Gastroesophageal sphincter (tissue), 4 donors: ENCODE measurements at regions not wholly inside any gene's neighbourhood (a gene's known extent, or its start where the extent isn't known, plus 50 kb on each side); places are given as distances from the start of the nearest gene placed in this dataset.

Experiments
- ATAC-seq: fragments of 150-250 bp; one replicate; pipeline ENCODE4 v1.9.1; 2016; ENCODE audit warnings: mild to moderate bottlenecking, moderate library complexity
- H3K27ac ChIP-seq, 4 donors: fragments of 200-600 bp; sonication (generic) in 3 of 4; 1 replicate in 3 of 4; 2 replicates in 1 of 4; pipeline ENCODE4 v1.5.1; 2016 to 2019
- H3K27me3 ChIP-seq: fragments of 200-600 bp; sonication (generic); one replicate; pipeline ENCODE4 v1.5.1; 2019
- H3K36me3 ChIP-seq, 2 donors: fragments of 200-600 bp; sonication (generic); one replicate each; pipeline ENCODE4 v1.5.1; 2019; ENCODE audit warnings: control low read depth in 1 of 2
- H3K4me1 ChIP-seq, 3 donors: fragments of 200-600 bp; sonication (generic); 1 replicate in 2 of 3; 2 replicates in 1 of 3; pipeline ENCODE4 v1.5.1; 2016 to 2019; ENCODE audit warnings: control low read depth in 2 of 3
- H3K4me3 ChIP-seq, 2 donors: fragments of 200-600 bp; sonication (generic); one replicate each; pipeline ENCODE4 v1.5.1; 2019; ENCODE audit warnings: mild to moderate bottlenecking in 1 of 2, moderate library complexity in 1 of 2
- H3K9me3 ChIP-seq, 3 donors: fragments of 200-600 bp; sonication (generic); one replicate each; pipeline ENCODE4 v1.5.1; 2017 to 2019; ENCODE audit warnings: control low read depth in 2 of 3
- EP300 ChIP-seq: sonication (generic); formaldehyde crosslinking; IDR thresholded peaks from one replicate; pipeline ENCODE4 v1.6.1; 2017; ENCODE audit warnings: antibody characterized with exemption, mild to moderate bottlenecking
- POLR2A ChIP-seq, 2 donors: fragments of 450-650 bp; IDR thresholded peaks; one replicate each; pipeline ENCODE4 v1.6.1; 2017; ENCODE audit warnings: antibody characterized with exemption in 2 of 2, mild to moderate bottlenecking in 2 of 2, moderate library complexity in 1 of 2
- POLR2AphosphoS5 ChIP-seq: sonication (generic); formaldehyde crosslinking; IDR thresholded peaks from one replicate; pipeline ENCODE4 v1.6.1; 2017; ENCODE audit warnings: antibody characterized with exemption
- WGBS, 2 donors: methylation state at CpG; one replicate each; pipeline ENCODE4 v1.1.5; 2018; ENCODE audit warnings: low coverage in 1 of 2; 5-methylcytosine and 5-hydroxymethylcytosine counted together
- TF ChIP-seq, protein P1 (sequence below), 4 experiments: fragments of 200-600 bp in 2 of 4; fragments of 450-650 bp in 2 of 4; sonication (generic) in 1 of 4; IDR thresholded peaks; one replicate each; pipeline ENCODE4 v1.5.1; 2017 to 2019; ENCODE audit warnings: antibody characterized with exemption in 4 of 4, mild to moderate bottlenecking in 2 of 4, moderate library complexity in 2 of 4

GRCh38 chr7:86999750-87000149, 59.7 kb downstream of the ELAPOR2 start:
- H3K27me3 ChIP-seq, result no peaks in the 10 kb centered on the region
- H3K4me3 ChIP-seq, result no peak overlapping the region
- ATAC-seq, result no peak
- TF ChIP-seq EP300, result no peak
- no peak for TF ChIP-seq POLR2A (IDR thresholded peaks at IDR 0.05)
- TF ChIP-seq, protein P1, sequence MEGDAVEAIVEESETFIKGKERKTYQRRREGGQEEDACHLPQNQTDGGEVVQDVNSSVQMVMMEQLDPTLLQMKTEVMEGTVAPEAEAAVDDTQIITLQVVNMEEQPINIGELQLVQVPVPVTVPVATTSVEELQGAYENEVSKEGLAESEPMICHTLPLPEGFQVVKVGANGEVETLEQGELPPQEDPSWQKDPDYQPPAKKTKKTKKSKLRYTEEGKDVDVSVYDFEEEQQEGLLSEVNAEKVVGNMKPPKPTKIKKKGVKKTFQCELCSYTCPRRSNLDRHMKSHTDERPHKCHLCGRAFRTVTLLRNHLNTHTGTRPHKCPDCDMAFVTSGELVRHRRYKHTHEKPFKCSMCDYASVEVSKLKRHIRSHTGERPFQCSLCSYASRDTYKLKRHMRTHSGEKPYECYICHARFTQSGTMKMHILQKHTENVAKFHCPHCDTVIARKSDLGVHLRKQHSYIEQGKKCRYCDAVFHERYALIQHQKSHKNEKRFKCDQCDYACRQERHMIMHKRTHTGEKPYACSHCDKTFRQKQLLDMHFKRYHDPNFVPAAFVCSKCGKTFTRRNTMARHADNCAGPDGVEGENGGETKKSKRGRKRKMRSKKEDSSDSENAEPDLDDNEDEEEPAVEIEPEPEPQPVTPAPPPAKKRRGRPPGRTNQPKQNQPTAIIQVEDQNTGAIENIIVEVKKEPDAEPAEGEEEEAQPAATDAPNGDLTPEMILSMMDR (IDR thresholded peaks at IDR 0.05), result no peak
- no peak for TF ChIP-seq POLR2AphosphoS5
- no peaks in the 10 kb centered on the region for H3K36me3 ChIP-seq
- WGBS, 2 donors, result 79 to 89% methylated on average over 2 of the region's 2 CpGs
- peaks cover 4 to 26% (median 14%) of the 10 kb centered on the region in 3 donors for H3K4me1 ChIP-seq
- peak overlapping the region in 2 of 4 donors; percentile 12 to 51 for H3K27ac ChIP-seq
- no peaks in the 10 kb centered on the region for H3K9me3 ChIP-seq

- Histone ChIP-seq H3K27me3 (no peaks in the 10 kb centered on the region), H3K4me1 (peaks cover 4 to 23% (median 12%) of the 10 kb centered on the region in 3 donors), H3K27ac (no peak overlapping the region), H3K9me3 (no peaks in the 10 kb centered on the region), H3K36me3 (no peaks in the 10 kb centered on the region), H3K4me3 (no peak overlapping the region)
- no peak for TF ChIP-seq POLR2A (IDR thresholded peaks at IDR 0.05)
- no peak for TF ChIP-seq EP300
- TF ChIP-seq, protein P1 (IDR thresholded peaks at IDR 0.05), result no peak
- no peak for TF ChIP-seq POLR2AphosphoS5
- 93% methylated on average over 1 of the region's 1 CpG; no CpG with 5 or more reads in 1 of the 2 donors for WGBS, 2 donors
- no peak for ATAC-seq
Measured at GRCh38 chr7:86995814-86996213, 63.6 kb downstream of the ELAPOR2 start.

- TF ChIP-seq POLR2A (IDR thresholded peaks at IDR 0.05) (no peak), POLR2AphosphoS5 (no peak), EP300 (no peak)
- TF ChIP-seq, protein P1 (IDR thresholded peaks at IDR 0.05), result no peak
- Histone ChIP-seq H3K27me3 (no peaks in the 10 kb centered on the region), H3K27ac (no peak overlapping the region), H3K4me3 (no peak overlapping the region), H3K9me3 (no peaks in the 10 kb centered on the region), H3K4me1 (peaks cover under 1 to 16% (median 5%) of the 10 kb centered on the region in 3 donors), H3K36me3 (no peaks in the 10 kb centered on the region)
- no peak for ATAC-seq
- 81 to 87% methylated on average over 6 of the region's 6 CpGs for WGBS, 2 donors
Measured at GRCh38 chr7:86995052-86995725, 64.3 kb downstream of the ELAPOR2 start.

DNA sequence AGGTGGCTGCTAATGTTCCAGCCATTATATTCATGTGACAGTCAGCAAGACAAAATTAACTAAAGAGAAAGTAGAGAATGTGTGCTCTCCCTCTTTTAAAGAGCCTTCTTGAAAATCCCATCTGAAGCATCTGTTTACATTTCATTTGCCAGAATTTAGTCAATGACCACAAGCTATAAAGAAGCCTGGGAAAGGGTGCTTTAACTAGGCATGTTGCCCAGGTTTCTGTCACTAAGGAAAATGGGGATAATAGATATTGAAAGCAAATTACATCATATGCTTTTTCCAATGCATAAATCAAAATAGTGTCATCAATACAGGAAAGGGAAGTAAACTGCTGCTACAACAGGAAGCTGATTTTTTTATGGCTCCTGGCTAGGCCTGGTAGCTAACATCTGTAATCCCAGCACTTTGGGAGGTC, 67.7 kb downstream of the ELAPOR2 start:
- TF ChIP-seq, protein P1 (IDR thresholded peaks at IDR 0.05), result no peak
- TF ChIP-seq EP300 (no peak), POLR2A (IDR thresholded peaks at IDR 0.05) (no peak)
- Histone ChIP-seq H3K4me3 (no peak overlapping the region), H3K36me3 (no peaks in the 10 kb centered on the region), H3K9me3 (peaks cover 0 to 8% (median 0%) of the 10 kb centered on the region in 3 donors), H3K27me3 (no peaks in the 10 kb centered on the region), H3K4me1 (peaks cover 0 to 8% (median 0%) of the 10 kb centered on the region in 3 donors), H3K27ac (no peak overlapping the region)
- ATAC-seq, result no peak

DNA sequence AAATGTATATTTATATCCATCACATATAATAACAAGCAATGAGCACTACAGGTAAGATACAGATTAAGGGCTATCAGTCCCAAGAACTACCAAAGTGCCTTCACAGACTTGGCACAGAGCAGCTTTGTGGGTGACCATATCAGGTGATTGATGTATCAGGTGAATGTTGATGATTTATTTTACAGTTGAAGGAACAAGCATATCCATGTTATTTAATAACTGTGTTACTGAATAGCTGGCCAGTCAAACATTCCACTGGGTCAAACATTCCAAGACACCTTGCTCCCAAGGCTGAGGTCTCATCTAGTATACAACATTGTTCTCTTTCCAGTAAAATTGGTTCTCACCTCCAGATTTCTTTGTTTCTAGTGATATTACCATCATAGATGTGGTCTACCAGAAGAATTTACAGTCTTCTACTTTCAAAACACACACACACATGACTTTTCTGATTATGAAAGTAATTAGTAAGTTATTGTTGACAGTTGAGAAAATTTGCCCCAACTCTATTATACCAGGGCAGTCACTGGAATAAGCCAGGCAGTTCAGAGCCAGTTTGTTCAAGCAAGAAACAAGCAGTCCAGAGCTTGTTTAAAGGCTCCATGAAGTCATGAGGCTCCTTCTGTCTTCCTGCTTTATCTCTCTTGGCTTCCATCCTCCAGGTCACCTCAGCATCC, 68.2 kb downstream of the ELAPOR2 start:
- H3K4me1 ChIP-seq, result peaks cover 0 to 8% (median 0%) of the 10 kb centered on the region in 3 donors
- H3K36me3 ChIP-seq, result no peaks in the 10 kb centered on the region
- ATAC-seq, result no peak
- no peak for TF ChIP-seq POLR2A (IDR thresholded peaks at IDR 0.05)
- TF ChIP-seq POLR2AphosphoS5, result no peak
- TF ChIP-seq, protein P1 (IDR thresholded peaks at IDR 0.05), result no peak
- no peak for TF ChIP-seq EP300
- no peak overlapping the region for H3K27ac ChIP-seq
- H3K4me3 ChIP-seq, result no peak overlapping the region
- peaks cover 0 to 8% (median 0%) of the 10 kb centered on the region in 3 donors for H3K9me3 ChIP-seq
- H3K27me3 ChIP-seq, result no peaks in the 10 kb centered on the region
